ENCODE measurements at regions not wholly inside any gene's neighbourhood (a gene's known extent, or its start where the extent isn't known, plus 50 kb on each side); places are given as distances from the start of the nearest gene placed in this dataset.
"Not testable (repeated sequence)": the region's sequence is repeated elsewhere in the genome, so short reads cannot be mapped to it uniquely, and the experiment has no call there.

DNA sequence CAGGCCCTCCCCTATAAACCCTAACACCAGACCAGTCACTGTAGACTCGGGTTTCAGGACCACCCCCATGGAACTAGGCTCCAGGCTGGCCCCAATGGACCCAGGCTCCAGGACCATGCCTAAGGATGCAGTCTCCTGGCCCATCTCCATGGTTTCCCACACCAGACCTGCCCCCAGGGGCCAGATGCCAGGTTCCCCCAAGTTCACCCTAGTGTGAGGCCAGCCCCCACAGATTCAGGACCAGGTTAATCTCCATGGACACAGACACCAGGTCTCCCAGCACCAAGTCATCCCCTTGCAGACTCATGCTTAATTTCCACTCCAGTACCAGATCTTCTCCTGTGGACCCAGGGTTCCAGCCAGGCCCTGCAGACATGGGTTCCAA lies 103.8 kb upstream of the LANCL2 start:
- H3K36me3 ChIP-seq (replicated peaks in 1 of 2; ENCODE audit: control insufficient read depth in 1 of 2, insufficient read depth in 2 of 2, low read length in 1 of 2) = no peaks in the 10 kb centered on the region
- H3K4me1 ChIP-seq (ENCODE audit: control insufficient read depth in 1 of 2, insufficient read depth in 2 of 2, low read depth in 1 of 2, low read length in 1 of 2) = no peaks in the 10 kb centered on the region
- H2AFZ ChIP-seq (ENCODE audit: low read depth) = no peak overlapping the region
- POLR2A ChIA-PET = no interaction called here
- no peak overlapping the region for H3K4me2 ChIP-seq
- H3K9ac ChIP-seq = no peak overlapping the region
- no peak for TF ChIP-seq GATA2 (CRISPR knock-in tag; IDR thresholded peaks at IDR 0.05)
- TF ChIP-seq RCOR1 (IDR thresholded peaks at IDR 0.05; ENCODE audit: low read length) = no peak
- TF ChIP-seq NRF1 (IDR thresholded peaks at IDR 0.05; ENCODE audit: low read depth, low read length) = no peak
- TF ChIP-seq ZBTB33 (IDR thresholded peaks at IDR 0.05; ENCODE audit: borderline replicate concordance, low read depth) = no peak
- no peak for TF ChIP-seq RXRA (IDR thresholded peaks at IDR 0.05; ENCODE audit: borderline replicate concordance, low read depth)
- TF ChIP-seq, protein P1, sequence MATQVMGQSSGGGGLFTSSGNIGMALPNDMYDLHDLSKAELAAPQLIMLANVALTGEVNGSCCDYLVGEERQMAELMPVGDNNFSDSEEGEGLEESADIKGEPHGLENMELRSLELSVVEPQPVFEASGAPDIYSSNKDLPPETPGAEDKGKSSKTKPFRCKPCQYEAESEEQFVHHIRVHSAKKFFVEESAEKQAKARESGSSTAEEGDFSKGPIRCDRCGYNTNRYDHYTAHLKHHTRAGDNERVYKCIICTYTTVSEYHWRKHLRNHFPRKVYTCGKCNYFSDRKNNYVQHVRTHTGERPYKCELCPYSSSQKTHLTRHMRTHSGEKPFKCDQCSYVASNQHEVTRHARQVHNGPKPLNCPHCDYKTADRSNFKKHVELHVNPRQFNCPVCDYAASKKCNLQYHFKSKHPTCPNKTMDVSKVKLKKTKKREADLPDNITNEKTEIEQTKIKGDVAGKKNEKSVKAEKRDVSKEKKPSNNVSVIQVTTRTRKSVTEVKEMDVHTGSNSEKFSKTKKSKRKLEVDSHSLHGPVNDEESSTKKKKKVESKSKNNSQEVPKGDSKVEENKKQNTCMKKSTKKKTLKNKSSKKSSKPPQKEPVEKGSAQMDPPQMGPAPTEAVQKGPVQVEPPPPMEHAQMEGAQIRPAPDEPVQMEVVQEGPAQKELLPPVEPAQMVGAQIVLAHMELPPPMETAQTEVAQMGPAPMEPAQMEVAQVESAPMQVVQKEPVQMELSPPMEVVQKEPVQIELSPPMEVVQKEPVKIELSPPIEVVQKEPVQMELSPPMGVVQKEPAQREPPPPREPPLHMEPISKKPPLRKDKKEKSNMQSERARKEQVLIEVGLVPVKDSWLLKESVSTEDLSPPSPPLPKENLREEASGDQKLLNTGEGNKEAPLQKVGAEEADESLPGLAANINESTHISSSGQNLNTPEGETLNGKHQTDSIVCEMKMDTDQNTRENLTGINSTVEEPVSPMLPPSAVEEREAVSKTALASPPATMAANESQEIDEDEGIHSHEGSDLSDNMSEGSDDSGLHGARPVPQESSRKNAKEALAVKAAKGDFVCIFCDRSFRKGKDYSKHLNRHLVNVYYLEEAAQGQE (IDR thresholded peaks at IDR 0.05; ENCODE audit: low read depth, low read length) = no peak
- TF ChIP-seq SIN3A (IDR thresholded peaks at IDR 0.05; ENCODE audit: borderline replicate concordance, low read depth, low read length) = no peak
- TF ChIP-seq YY1 (IDR thresholded peaks at IDR 0.05; ENCODE audit: low read depth) = no peak
- no peak for TF ChIP-seq FOXM1 (IDR thresholded peaks at IDR 0.05; ENCODE audit: low read depth)
- TF ChIP-seq TEAD4 (IDR thresholded peaks at IDR 0.05; ENCODE audit: borderline replicate concordance, insufficient read depth) = no peak
- TF ChIP-seq JUND (IDR thresholded peaks at IDR 0.05) = no peak
- no peak for TF ChIP-seq FOXJ3 (CRISPR knock-in tag; IDR thresholded peaks at IDR 0.05)
- H3K27ac ChIP-seq (ENCODE audit: low read depth in 2 of 2, low read length in 1 of 2) = no peak overlapping the region
- WGBS (ENCODE audit: low lambda C conversion rate) = 0% methylated on average over 1 of the region's 1 CpG
- peak; percentile 7 for DNase-seq
- H3K79me2 ChIP-seq (ENCODE audit: insufficient read depth) = no peaks in the 10 kb centered on the region
- H4K20me1 ChIP-seq (ENCODE audit: insufficient read depth) = no peaks in the 10 kb centered on the region
- no peak overlapping the region for H3K4me3 ChIP-seq (ENCODE audit: low read depth in 2 of 2, low read length in 1 of 2)
- no peaks in the 10 kb centered on the region for H3K9me2 ChIP-seq
- H3K9me3 ChIP-seq = 0 out of 2 replicates have a peak, but pooled peaks cover 4% of the 10 kb centered on the region
- CTCF ChIA-PET = interaction anchor here (1.0 to 1.4 kb wide), 2 partner anchors 11 to 18 kb away, joined by 3 read pairs; no protein-coding TSS in a partner anchor
- H3K27me3 ChIP-seq (ENCODE audit: insufficient read depth) = peaks cover 5% of the 10 kb centered on the region; the same call in 1 of the 2 replicates
- no peaks in the 10 kb centered on the region for H3F3A ChIP-seq (replicated peaks; ENCODE audit: insufficient read depth)

GRCh38 chr7:55265328-55265727 lies 99.8 kb upstream of the LANCL2 start:
- H3K9ac ChIP-seq; H2AFZ ChIP-seq (ENCODE audit: low read depth); H3K36me3 ChIP-seq (replicated peaks in 1 of 2; ENCODE audit: control insufficient read depth in 1 of 2, insufficient read depth in 2 of 2, low read length in 1 of 2); H3K9me2 ChIP-seq; H4K20me1 ChIP-seq (ENCODE audit: insufficient read depth); H3K4me2 ChIP-seq; H3K4me1 ChIP-seq (ENCODE audit: control insufficient read depth in 1 of 2, insufficient read depth in 2 of 2, low read depth in 1 of 2, low read length in 1 of 2); H3K79me2 ChIP-seq (ENCODE audit: insufficient read depth); H3K27me3 ChIP-seq (ENCODE audit: insufficient read depth); H3K9me3 ChIP-seq; POLR2A ChIA-PET; H3K27ac ChIP-seq (ENCODE audit: low read depth in 2 of 2, low read length in 1 of 2); H3F3A ChIP-seq (replicated peaks; ENCODE audit: insufficient read depth); DNase-seq; H3K4me3 ChIP-seq (ENCODE audit: low read depth in 2 of 2, low read length in 1 of 2): not testable (repeated sequence)
- 94% methylated on average over 8 of the region's 8 CpGs for WGBS (ENCODE audit: low lambda C conversion rate)
- CTCF ChIA-PET = interaction anchor here (1.5 to 10.2 kb wide), 7 partner anchors 10 to 496 kb away, joined by 3 to 131 read pairs (median 7); no protein-coding TSS in a partner anchor
